HepG2 (cell line): ENCODE measurements at regions not wholly inside any gene's neighbourhood (a gene's known extent, or its start where the extent isn't known, plus 50 kb on each side); places are given as distances from the start of the nearest gene placed in this dataset.
"Not testable (repeated sequence)": the region's sequence is repeated elsewhere in the genome, so short reads cannot be mapped to it uniquely, and the experiment has no call there.

Source experiments
- ATAC-seq: fragments of 200-7000 bp; cut with Tn5 transposase; 3 replicates; pipeline ENCODE4 v1.9.1; 2020; ENCODE audit warnings: mild to moderate bottlenecking, moderate library complexity
- BruUV-seq: library from RNA; stranded (reverse); fragments of 400-500 nt; replicated peaks from 2 replicates; lab custom pipeline; 2021; lab: Mats Ljungman, UMichigan
- CTCF ChIA-PET: fragments of 300-600 bp; formaldehyde crosslinking; extraction: SDS; loops from one replicate; lab custom pipeline; 2021; ENCODE audit warnings: low total read pairs, inconsistent platforms, low intra/inter-chr PET ratio; lab: Yijun Ruan, JAX
- POLR2A ChIA-PET: fragments of 350-600 bp; sonication (Branson Sonifier 250); formaldehyde crosslinking; loops from one replicate; lab custom pipeline; 2020; ENCODE audit warnings: antibody characterized with exemption, inconsistent platforms; lab: Yijun Ruan, JAX
- DNase-seq: peaks from one replicate; pipeline ENCODE4 v3.0.0-alpha.2; 2015; ENCODE audit warnings: low spot score
- FAIRE-seq: peaks from 3 replicates; lab custom pipeline; 2011; peaks lifted over from hg19 to GRCh38; lab: Jason Lieb, UNC
- H2AFZ ChIP-seq: one replicate; pipeline ENCODE4 v1.6.1; 2011; ENCODE audit warnings: low read length, inconsistent platforms
- H3K27ac ChIP-seq: fragments of 300-600 bp; 3 replicates; pipeline ENCODE4 v1.8.0; 2011; ENCODE audit warnings: mixed run types, mild to moderate bottlenecking, mixed read lengths, low read length, inconsistent platforms; ENCODE audit not compliant: insufficient read depth; ENCODE audit errors: extremely low read length
- H3K27me3 ChIP-seq, 2 experiments: fragments of 200-600 bp in 1 of 2; 2 replicates in 1 of 2; 3 replicates in 1 of 2; pipeline versions ENCODE4 v1.6.0 to v1.8.0; 2011; ENCODE audit warnings: low read length in 2 of 2, mild to moderate bottlenecking in 2 of 2, moderate library complexity in 2 of 2, inconsistent platforms in 1 of 2; ENCODE audit not compliant: insufficient read depth in 2 of 2, control insufficient read depth in 1 of 2
- H3K36me3 ChIP-seq, 2 experiments: fragments of 200-600 bp in 1 of 2; replicated peaks in 1 of 2; 2 replicates in 1 of 2; 3 replicates in 1 of 2; pipeline versions ENCODE4 v1.5.1 to v1.8.0; 2011; ENCODE audit warnings: low read length in 2 of 2, inconsistent platforms in 1 of 2; ENCODE audit not compliant: insufficient read depth in 2 of 2, control insufficient read depth in 1 of 2
- H3K4me1 ChIP-seq: 2 replicates; pipeline ENCODE4 v1.5.1; 2012; ENCODE audit warnings: low read length, inconsistent platforms; ENCODE audit not compliant: insufficient read depth
- H3K4me2 ChIP-seq: 2 replicates; pipeline ENCODE4 v1.6.0; 2011; ENCODE audit warnings: low read depth, low read length, inconsistent platforms
- H3K4me3 ChIP-seq, 3 experiments: fragments of 200-600 bp in 1 of 3; sonication (generic), shearing (Covaris generic) in 1 of 3; replicated peaks in 1 of 3; 2 replicates each; pipeline ENCODE4 v1.5.1; 2011 to 2016; ENCODE audit warnings: low read length in 3 of 3, inconsistent platforms in 2 of 3, low read depth in 2 of 3, mild to moderate bottlenecking in 2 of 3, control low read depth in 1 of 3, mixed read lengths in 1 of 3; ENCODE audit not compliant: insufficient read depth in 1 of 3
- H3K79me2 ChIP-seq: one replicate; pipeline ENCODE4 v1.6.1; 2011; ENCODE audit warnings: low read length, inconsistent platforms; ENCODE audit not compliant: insufficient read depth
- H3K9ac ChIP-seq: 2 replicates; pipeline ENCODE4 v1.6.0; 2011; ENCODE audit warnings: mild to moderate bottlenecking, low read depth, low read length, inconsistent platforms; ENCODE audit not compliant: insufficient read depth
- H3K9me3 ChIP-seq: 2 replicates; pipeline ENCODE4 v1.5.1; 2012; ENCODE audit warnings: mild to moderate bottlenecking, low read length
- H4K20me1 ChIP-seq: 2 replicates; pipeline ENCODE4 v1.6.0; 2011; ENCODE audit warnings: inconsistent platforms, mild to moderate bottlenecking, low read length, moderate library complexity; ENCODE audit not compliant: insufficient read depth
- SNRNP70 ChIP-seq: fragments of 200-400 bp; formaldehyde crosslinking; IDR thresholded peaks from 2 replicates; pipeline ENCODE4 v1.6.1; 2017; ENCODE audit warnings: mild to moderate bottlenecking, low read depth, low read length, moderate library complexity
- WGBS: methylation state at CpG from one replicate; pipeline ENCODE4 v1.1.6; 2017; ENCODE audit warnings: low lambda C conversion rate; 5-methylcytosine and 5-hydroxymethylcytosine counted together
- in situ Hi-C: cut with HindIII; loops from 2 replicates; pipeline ENCODE4 v1.10.0; 2017; ENCODE audit warnings: low pct_unique_long_range_greater_than_20kb; ENCODE audit not compliant: extremely low pct_ligation_motif_present
- intact Hi-C: fragments of 100-400 bp; cut with micrococcal nuclease; formaldehyde crosslinking; loops from one replicate; pipeline ENCODE4 v1.10.0; 2022; ENCODE audit not compliant: unreplicated experiment
- TF ChIP-seq, protein P1 (sequence below): sonication (generic); formaldehyde crosslinking; IDR thresholded peaks from 2 replicates; pipeline ENCODE4 v1.5.0; 2020; ENCODE audit warnings: mild to moderate bottlenecking, missing genetic modification reagents, moderate library complexity

DNA sequence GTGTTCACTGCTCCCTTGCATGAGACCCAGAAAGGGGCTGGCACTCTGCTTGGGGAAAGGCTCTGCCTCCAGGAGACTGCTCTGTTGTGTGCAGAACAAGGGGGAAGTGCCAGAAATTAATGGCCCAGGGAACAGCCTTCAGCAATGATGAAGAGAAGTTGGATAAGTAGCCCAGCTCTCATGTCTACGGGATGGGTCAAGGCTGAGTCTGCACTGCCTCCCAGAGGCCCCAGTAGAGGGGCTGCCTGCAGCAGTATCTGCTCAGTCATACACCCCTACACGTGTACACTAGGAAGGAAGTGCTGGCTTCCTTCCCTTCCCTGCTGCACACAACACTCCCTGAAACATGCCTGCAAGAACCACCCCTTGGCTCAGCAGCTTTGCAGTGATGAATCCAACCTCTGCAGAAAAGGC is 54.6 kb upstream of the URI1 start:
- no peaks in the 10 kb centered on the region for H3K4me1 ChIP-seq
- no peak for DNase-seq
- TF ChIP-seq SNRNP70 = no peak
- TF ChIP-seq, protein P1, sequence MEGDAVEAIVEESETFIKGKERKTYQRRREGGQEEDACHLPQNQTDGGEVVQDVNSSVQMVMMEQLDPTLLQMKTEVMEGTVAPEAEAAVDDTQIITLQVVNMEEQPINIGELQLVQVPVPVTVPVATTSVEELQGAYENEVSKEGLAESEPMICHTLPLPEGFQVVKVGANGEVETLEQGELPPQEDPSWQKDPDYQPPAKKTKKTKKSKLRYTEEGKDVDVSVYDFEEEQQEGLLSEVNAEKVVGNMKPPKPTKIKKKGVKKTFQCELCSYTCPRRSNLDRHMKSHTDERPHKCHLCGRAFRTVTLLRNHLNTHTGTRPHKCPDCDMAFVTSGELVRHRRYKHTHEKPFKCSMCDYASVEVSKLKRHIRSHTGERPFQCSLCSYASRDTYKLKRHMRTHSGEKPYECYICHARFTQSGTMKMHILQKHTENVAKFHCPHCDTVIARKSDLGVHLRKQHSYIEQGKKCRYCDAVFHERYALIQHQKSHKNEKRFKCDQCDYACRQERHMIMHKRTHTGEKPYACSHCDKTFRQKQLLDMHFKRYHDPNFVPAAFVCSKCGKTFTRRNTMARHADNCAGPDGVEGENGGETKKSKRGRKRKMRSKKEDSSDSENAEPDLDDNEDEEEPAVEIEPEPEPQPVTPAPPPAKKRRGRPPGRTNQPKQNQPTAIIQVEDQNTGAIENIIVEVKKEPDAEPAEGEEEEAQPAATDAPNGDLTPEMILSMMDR (CRISPR knock-in tag) = 0 out of 2 replicates have a peak, but pooled peaks have one; percentile 18
- H3K4me3 ChIP-seq = no peak overlapping the region
- no TSS peak for BruUV-seq
- WGBS = 0% methylated on average over 1 of the region's 2 CpGs
- CTCF ChIA-PET = no interaction called here
- no peaks in the 10 kb centered on the region for H3K79me2 ChIP-seq
- no peaks in the 10 kb centered on the region for H3K9me3 ChIP-seq
- H3K27me3 ChIP-seq = peaks cover 0 to 10% of the 10 kb centered on the region in 2 experiments; a peak in 1 of 5 replicates
- H3K27ac ChIP-seq = no peak overlapping the region
- H3K9ac ChIP-seq = no peak overlapping the region
- intact Hi-C loops (no loop called here), in situ Hi-C loops (no loop called here)
- FAIRE-seq = no peak
- no peaks in the 10 kb centered on the region for H4K20me1 ChIP-seq
- POLR2A ChIA-PET = no interaction called here
- no peak overlapping the region for H2AFZ ChIP-seq
- H3K36me3 ChIP-seq = no peaks in the 10 kb centered on the region
- no peak overlapping the region for H3K4me2 ChIP-seq
- peak; percentile 79 for ATAC-seq

DNA sequence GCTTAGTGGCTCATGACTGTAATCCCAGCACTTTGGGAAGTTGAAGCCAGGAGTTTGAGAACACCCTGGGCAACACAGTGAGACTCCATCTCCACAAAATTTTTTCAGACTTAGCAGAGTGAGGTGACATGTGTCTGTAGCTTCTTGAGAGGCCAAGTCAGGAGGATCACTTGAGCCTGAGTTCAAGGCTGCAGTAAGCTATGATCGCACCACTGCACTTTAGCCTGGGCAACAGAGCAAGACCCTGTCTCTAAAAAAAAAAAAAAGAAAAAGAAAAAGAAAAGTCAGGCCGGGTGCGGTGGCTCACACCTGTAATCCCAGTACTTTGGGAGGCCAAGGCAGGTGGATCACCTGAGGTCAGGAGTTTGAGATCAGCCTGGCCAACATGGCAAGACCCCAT is 54.0 kb upstream of the URI1 start:
- in situ Hi-C loops, H3K4me2 ChIP-seq, H4K20me1 ChIP-seq, BruUV-seq, H3K27me3 ChIP-seq, ATAC-seq, CTCF ChIA-PET, DNase-seq, POLR2A ChIA-PET, H3K9ac ChIP-seq, H3K27ac ChIP-seq, H2AFZ ChIP-seq, H3K4me1 ChIP-seq, H3K79me2 ChIP-seq, H3K9me3 ChIP-seq, H3K4me3 ChIP-seq, H3K36me3 ChIP-seq, intact Hi-C loops, FAIRE-seq: not testable (repeated sequence)
- WGBS = 42% methylated on average over 3 of the region's 3 CpGs
